HG03175 (cell line): ENCODE measurements at regions not wholly inside any gene's neighbourhood (a gene's known extent, or its start where the extent isn't known, plus 50 kb on each side); places are given as distances from the start of the nearest gene placed in this dataset.

Source experiments
- ATAC-seq: cut with Tn5 transposase; IDR thresholded peaks from one replicate; pipeline ENCODE4 v1.9.1; 2021; ENCODE audit warnings: mild to moderate bottlenecking, moderate library complexity; ENCODE audit not compliant: unreplicated experiment

DNA sequence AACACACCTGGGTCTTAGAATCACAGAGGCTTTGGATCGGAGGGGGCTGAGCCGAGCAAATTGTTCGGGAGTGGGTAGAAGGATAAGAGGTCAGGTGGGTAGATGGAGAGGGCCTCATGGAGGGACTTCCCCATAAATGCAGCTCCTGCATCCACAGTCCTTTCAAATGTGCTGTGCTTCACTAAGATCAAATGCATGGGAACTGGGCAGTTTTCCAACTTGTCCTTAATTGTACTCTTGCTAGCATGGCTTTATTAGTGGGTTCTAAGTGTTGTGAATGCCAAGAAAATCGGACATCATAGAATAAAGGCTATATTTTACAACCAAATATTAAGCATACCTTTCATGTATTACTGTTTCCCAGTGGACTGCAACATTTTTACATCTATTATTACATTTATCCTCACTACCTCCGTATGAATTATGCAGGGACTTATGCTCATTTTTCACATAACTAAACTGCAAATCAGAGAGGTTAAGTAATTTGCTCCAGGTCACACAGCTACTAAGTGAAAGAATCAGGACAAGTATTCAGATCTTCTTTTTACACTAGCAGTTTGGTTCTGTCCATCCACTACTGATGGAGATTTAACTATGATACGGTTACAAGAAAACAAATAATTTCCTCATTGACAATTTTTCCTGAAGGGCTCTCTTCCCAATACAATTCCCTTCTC lies 174.5 kb upstream of the RUNX1 start:
- no peak for ATAC-seq

DNA sequence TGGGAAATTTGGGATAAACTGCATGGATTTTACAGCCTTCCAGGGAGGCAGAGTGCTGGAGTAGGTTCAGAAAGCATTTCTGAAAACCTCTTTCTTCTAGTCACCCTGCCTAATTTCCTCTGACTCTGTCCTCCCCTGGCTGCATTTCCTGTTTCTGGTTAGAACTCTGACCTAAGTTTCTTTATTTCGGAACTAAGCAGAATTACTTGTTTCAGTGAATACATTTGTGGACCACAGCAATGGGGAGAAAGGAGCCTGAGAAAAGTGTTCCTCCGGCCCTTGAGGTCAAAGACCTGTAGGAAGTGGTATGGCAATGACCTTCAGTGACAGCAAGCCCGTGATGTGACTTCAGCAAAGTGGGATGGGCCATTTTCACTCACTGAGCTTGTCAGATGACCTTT lies 173.4 kb upstream of the RUNX1 start:
- peak; percentile 56 for ATAC-seq

DNA sequence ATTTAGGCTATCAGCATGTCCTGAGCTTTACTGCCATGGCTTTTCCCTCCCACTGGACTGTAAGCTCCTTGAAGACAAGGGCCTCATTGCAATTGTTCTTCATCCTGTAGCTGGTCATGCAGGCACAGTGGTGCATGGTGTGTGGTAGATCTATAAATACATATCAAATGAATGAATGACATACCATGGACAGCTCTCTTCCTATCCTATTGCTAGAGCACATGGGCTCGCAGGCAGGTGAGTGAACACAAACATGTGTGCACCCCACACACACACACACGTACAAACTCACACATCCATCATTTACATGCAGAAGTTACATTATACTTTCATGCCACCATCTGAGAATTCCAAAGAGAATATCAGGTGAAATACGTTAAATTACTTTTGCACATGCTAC lies 172.9 kb upstream of the RUNX1 start:
- ATAC-seq = no peak

DNA sequence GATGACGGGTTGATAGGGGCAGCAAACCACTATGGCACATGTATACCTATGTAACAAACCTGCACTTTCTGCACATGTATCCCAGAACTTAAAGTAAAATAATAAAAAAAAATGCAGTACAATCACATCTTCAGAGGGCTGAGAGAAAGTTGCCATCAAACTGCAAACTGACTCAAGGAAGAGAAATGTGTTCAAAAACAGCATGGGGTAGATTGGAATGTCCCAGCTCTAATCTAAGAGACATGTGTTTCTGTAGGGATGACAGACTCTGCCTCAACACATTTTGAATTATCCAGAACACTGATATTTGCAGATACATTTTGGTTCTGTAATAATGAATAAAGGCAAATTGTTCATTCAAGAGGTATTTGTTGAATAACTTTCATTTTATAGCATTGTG lies 171.2 kb upstream of the RUNX1 start:
- no peak for ATAC-seq

DNA sequence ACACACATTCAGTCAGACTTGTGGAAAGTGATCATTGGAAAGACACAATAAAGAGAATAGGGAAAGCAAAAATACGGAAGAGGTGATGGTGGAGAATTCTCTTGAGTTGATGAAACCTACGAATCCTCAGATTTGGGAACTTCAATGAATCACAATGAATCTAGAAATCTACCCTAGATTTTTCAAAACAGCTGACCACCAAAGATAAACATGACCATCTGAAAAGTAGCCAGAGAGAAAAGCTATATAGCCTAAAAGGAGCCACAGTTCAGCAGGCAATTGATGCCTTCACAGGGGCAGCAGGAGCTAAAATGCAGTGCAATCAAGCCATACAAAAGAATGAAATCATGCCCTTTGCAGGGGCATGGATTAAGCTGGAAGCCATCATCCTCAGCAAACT lies 170.6 kb upstream of the RUNX1 start:
- no peak for ATAC-seq

DNA sequence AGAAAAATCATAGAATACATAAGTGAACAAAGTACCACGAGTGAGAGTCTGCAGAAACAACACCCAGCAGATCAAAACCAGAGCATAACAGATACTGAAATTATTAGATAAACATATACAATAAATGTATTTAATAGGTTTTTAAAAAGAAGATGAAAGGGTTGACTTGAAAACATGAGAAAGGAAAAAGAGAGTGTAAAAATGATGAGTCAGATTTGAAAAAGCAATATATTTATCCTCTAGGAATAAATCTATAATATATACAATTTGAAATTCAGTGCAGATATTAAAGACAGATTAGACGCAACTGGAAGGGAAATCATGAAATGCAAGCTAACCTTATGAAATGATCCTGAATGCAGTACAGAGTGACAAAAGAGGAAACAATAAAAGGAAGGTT lies 170.2 kb upstream of the RUNX1 start:
- no peak for ATAC-seq

DNA sequence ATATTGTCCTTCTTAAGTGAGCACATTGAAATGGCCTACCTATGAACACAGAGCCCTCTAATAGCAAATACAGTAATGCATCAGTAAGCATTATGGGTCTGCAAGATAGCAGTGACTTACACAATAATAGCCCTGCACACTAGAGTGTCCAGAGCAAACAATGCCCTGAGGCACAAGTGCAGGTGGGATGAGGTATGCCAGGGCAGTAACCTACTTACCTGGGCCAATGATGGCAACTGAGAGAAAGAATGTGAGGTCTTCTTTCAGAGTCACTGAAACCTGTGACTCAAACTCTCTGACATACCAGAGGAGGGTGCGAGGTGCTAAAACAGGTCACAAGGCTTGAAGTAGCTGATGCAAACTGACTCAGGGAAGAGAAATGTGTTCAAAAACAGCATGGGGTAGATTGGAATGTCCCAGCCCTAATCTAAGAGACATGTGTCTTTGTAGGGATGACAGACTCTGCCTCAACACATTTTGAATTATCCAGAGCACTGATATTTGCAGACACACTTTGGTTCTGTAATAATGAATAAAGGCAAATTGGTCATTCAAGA lies 168.5 kb upstream of the RUNX1 start:
- ATAC-seq = no peak

DNA sequence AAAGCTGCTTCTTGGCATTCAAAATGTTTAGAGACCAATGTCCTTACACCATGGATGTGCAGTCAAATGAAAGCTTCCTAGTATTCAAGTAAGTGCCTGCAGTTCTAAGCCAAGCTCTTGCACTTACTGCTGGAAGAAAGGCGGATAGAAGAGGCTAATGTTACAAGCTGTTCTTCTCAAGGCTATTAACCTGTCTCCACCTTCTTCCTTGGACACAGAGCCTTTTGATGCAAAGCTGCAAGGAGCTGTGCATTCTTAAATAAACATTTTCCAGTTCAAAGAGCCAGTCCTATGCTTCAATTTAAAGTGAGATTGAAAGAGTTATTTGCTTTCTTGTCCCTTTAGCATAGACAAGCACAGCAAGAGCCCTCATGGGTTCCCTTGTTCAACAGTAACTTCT lies 167.9 kb upstream of the RUNX1 start:
- no peak for ATAC-seq

DNA sequence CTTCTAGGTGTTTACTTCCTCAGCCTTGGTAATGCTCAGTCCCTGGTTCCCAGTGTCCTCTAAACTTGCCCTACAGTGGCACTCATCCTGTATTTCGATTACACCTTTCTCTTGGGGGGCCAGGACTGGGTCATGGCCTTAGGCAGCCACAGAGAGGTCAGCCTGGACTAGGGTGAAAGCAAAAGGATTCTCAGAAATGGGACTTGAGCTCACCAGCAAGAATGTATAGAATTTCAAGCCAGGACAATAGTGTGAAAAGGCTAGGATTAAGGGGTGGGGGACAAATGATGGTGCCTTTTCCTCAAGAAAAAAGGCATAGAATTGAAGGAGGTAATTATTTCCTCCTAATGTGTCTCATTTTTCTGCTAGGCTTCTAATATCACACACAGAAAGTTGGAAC lies 166.8 kb upstream of the RUNX1 start:
- no peak for ATAC-seq

DNA sequence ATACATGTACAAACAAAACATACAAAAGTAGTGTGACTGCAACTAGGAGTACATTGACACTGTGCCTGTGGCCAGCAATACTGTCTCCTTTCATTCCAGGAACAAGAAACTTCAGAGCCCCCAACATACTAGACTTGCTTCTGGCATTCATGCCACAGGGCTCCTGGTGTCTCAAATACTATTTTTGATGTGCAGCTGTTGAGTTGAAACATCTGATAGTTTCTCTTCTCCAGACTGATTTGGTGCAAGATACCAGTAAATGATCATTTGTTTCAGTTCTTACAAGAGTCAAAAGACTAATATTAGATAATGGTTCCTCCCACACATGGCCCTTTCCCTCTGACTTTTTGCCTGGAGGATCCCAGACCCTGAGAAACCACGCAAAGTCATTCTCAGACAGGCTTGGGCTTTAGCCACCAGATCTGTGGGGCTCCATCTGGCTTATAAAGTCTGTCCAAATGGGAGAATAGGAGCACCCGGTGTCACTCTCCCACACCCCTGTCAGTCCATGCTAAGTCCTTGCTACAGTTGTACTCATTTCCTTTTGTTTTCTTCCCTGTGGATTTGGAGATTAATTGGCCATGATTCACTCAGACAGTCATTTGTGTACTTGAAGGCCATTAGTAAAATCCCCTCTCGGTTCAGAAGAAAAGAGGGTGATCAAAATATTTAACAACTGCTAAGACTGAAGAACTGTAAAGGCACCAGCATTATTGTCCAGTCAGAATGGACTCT lies 163.5 kb upstream of the RUNX1 start:
- ATAC-seq = no peak

DNA sequence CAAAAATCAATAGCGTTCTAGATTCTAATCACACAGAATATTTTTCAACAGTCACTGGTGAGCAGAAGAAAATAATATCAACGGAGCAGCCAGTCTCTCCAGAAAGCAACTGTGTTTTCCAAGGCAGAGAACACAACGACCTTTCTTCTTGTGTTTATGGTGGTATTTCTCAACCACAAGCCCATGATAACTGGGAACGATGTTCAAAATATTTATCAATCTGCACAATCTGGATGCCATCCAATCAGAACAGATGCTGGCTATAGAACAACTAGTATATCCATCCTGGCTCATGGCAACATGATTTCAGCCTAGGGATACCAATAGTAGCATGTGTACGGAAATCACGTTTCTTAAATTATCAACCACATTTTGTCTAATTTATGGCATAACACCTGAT lies 162.7 kb upstream of the RUNX1 start:
- ATAC-seq = no peak

DNA sequence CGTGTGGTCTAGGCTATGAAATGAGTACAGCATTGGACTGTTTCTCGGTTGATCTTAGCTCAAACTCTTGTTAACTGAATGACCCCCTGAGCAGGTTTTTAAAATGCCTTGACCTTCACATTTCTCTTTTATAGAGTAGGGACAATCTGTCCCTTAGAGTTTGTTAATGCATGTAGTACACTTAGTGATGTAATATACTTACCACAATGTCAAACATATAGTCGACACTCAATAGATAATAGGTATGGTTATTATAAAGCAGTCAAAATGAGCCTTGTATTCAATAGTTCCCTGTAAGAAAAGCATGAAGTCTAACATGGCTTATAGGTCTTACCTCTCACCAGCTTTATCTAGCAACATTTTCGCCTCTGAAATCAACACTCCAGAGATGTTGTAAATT lies 161.0 kb upstream of the RUNX1 start:
- no peak for ATAC-seq

DNA sequence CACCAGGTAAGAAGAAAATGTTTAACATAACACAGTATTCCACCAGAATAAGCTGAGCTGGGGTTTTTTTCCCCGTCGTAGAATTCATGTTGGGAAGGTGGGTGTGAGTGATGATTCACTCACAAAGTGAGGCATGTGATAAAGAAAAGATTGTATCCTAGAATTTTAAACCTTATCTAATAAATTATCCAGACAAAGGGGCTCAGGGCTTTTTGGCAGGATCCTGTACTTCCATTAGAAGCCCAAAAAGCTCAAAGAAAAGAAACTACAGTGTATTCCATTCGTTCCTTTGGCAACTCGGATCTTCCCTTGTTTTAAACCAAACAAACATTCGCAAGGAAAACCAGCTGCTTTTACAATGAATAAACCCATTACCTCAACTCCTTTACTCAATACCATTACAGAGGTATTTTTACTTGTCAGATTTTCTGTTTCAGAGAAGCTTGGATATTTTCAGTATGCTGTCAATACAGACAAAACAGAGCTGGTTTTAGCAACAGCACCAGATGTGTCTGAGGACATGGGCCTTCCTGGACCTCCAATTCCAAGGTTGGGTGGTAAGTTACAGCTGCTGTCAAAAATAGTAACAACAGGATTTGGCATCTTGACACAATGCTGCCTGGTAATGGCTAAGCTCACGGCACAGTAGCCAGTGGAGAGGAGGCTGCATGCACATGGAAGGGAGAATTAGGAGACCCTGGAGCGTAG lies 159.9 kb upstream of the RUNX1 start:
- no peak for ATAC-seq

DNA sequence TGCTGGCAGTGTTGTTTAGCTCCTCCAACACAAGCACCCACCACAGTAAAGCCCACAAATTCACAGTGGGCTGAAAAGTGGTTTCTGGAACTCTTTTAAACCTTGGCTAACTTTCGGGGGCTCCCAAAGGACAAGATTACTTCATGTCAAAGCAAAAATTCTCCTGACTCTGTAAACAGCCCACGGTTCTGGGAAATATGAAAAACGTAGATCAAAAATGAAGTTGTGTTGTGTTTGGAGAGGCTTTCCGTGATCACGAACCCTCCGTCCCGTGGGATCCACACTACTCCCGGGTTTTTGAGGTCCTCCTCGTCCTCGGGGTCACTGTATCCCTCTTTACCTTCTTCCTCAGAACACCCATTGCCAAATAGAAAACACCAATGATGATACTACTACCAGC lies 159.0 kb upstream of the RUNX1 start:
- ATAC-seq = no peak

DNA sequence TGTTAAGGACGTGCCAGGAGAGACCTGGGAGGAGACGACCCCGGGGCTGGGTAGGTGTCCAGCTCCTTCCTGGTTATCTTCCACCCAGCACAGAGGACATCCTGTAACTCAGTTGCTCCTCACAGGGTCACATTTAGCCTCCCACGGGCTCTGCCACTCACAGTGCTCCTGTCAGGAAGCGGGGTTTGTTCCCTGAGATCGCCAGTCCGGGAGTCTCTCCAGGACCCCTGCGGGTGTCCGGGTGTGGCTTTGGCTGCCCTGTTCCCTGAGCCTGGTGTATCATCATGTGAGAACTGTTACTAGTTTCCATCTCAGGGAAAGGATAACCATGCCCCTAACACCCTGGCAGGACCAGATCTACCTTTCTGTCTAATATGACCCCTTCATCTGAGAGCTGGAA lies 158.2 kb upstream of the RUNX1 start:
- no peak for ATAC-seq

DNA sequence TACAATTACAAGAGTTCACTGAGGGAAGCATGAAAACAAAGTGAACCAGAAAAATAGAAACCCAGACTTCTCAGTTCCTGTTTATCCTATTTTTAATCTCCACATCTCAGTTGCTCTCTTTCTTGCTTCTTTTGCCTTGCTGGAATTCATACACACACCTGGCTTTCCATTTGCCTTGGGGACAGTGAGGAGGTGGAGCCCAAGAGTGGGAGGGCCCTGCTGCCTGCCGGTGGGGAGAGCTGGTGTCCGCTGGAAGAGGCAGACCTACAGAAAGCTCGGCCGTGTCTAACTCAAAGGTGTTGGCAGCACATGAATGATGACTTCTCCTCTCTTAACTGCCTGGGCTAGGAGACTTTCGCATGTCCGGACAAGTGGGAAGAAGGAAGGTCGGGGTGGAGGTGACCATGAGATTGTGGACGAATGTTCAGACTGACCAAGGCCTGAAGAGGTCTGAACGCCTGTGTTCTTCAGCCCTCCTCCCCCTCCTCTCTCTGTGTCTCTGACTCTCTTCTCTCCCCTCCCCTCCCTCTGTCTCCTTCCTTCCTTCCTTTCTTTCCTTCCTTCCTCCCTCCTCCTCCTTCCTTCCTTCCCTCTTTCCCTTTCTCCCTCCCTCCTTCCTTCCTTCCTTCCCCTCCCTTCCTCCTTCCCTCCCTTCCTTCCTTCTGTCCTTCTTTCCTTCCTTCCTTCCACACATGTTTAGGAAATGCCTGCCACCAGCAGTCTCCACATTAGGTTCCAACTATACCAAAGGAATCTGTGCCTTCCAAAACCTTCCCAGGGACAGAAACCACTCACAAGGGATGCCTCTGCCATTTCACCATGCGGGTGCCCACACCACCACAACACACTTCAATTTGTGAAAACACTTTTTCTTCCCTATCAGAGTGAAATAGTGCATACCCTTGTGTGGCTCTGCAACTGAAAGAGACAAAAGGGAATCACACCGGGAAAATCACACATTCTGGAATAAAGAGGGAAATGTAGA lies 157.3 kb upstream of the RUNX1 start:
- no peak for ATAC-seq

DNA sequence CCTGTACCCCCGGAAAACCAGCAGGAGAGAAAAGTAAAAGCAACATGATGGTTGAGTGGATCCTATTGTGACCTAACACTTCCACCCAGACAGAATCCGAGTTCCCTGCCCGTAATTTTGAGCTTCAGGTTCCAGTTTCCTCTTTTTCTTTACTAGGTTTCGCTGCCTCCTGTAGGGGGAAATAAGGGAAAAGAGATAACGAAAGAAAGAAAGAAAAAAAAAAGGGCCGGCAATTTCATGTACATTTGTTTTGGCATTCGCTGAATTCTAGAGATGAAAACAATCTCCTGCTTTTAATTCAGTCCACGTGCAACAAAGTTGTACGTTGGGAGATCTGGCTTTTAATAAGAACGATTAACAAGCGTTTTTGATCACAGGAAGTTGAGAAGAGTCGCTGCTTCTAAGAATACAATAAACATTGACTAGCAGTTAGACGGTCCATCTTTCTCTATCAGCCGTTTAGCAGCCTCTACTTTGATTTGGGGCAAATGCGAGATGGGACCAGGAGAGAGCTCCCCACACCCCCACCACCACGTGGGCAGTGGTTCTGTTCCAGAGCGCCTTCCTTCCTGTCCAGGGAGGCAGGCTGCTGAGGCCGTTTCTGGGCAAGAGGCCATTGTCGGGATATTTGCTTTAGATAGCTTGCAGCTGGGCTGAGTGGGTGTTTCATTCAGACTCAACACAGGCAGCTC lies 155.9 kb upstream of the RUNX1 start:
- ATAC-seq = no peak

DNA sequence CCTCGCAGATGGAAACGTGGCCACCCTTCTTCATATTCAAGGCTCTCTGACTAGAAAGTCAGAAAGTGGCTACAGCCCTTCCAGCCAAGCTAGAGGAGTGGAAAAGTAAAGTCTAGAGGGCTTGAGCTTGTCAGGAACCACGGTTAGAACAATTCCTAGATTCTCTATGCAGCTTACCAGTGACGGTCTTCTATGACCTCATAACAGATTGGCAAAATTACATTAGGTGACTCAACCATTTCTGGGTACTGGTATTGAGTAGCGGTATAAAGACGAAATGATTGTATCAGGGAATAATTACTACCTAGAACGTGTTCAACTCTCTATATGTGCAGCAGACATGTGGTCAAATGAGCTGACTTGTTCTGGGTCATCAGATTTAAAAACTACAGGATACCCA lies 155.0 kb upstream of the RUNX1 start:
- no peak for ATAC-seq

DNA sequence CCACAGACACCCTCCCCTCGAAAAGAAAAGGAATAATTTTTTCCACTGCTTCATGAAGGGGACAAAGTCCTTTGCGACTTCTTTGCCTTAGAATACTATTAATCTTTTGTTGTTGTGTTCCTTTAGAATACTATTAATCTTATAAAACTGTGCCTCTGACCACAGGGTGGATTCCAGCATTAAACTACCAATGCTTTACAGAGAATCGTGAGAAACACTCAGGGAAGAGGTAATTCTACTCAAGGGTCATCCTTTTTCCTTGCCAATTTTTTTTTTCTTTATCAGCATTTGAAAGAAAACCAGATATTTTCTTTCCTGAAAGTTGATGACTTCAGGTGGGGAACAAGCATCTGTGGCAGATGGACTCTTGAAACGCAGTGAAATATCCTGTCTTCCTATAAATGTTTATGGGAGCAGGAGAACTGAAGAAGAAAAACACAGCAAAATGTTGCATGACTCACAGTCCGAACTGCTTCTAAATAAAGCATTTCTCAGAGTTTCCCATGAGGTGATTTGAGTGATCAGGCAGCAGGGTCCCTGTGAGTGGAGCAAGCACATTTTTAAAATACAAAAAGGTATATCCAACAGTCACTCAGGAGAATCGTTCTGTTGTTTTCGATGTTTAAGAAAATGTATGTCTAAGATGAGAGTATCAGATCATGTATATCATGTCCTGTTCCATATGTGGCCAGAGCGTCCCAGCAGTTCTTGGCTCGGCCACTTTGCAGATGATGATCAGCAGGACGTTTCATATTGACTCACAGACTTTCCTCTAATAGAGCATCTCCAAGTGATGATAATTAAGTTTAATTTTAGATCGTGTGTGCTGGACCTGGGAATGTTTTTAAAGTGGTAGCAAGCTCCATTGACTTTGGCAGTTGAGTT lies 154.2 kb upstream of the RUNX1 start:
- ATAC-seq = no peak
